Left ventricle myocardium superior (tissue), 1 donor: ENCODE measurements at regions not wholly inside any gene's neighbourhood (a gene's known extent, or its start where the extent isn't known, plus 50 kb on each side); places are given as distances from the start of the nearest gene placed in this dataset.

Experiments
- ATAC-seq: fragments of 200-7000 bp; cut with Tn5 transposase; one replicate; pipeline ENCODE4 v1.9.1; 2020; ENCODE audit warnings: mild to moderate bottlenecking, moderate library complexity
- DNase-seq: peaks from one replicate; pipeline ENCODE4 v3.0.0-alpha.2; 2020
- intact Hi-C: fragments of 100-400 bp; cut with micrococcal nuclease; formaldehyde crosslinking; loops from one replicate; pipeline ENCODE4 v1.11.0; 2022
- donor health status: DM: no; HTN: yes; CAD: no; lungs with severe emphysema.

DNA sequence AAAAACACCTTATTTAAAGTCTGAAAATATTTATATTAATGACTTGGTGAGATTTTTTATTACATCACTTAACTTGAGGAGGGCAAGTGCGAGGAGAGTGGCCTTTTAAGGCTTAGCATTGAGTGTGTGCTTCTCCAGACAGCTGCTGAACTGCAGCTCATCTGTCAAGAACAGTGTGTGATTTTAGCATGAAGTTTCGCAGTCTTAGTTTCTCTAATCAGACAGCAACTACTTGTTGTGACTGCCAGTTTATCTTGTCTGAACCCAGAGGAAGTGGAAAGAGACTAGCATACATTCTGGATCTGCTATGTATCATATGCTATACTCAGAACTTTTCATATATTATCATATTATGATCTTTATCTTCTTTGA lies 291.7 kb upstream of the ROPN1 start:
- ATAC-seq (peak; percentile 10), DNase-seq (no peak)
- intact Hi-C loops: loop anchor here (5.0 kb wide), 3 partner anchors 201 to 266 kb away; partner anchors contain the start of gene KALRN

DNA sequence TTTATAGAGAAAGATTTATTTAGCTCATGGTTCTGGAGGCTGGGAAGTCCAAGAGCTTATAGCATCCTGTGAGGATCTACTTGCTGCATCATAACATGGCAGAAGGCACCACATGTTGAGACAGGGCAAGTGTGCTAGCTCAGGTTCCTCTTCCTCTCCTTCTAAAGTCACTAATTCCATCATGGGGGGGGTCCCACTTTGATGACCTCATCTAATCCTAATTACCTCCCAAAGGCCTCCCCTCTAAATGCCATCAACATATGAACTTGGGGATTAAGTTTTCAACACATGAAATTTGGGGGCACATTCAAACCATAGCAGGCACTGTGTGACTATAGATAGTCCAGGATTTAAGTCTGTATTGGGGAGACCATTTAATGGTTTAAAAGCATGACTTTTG lies 297.1 kb upstream of the ROPN1 start:
- intact Hi-C loops: no loop called here
- no peak for DNase-seq
- ATAC-seq: no peak

DNA sequence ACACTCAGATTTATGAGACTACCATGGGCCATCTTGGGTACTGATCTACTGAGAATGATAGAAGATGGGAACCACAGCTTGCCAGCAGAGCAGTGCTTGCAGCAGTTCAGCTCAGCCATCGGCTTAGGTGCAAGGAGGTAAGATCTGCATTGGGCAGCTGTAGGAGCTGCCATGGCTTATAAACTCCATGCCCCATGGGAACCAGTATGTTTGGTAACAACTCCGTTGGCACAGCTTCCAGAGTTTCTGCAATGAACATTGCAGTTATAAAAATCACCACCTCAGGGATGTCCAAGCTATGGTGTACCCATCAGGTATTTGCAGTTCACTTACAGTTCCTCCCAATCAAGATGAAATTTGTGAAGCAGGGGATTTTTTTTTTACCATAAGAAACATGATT lies 299.1 kb upstream of the ROPN1 start:
- ATAC-seq: peak; percentile 65
- intact Hi-C loops: no loop called here

DNA sequence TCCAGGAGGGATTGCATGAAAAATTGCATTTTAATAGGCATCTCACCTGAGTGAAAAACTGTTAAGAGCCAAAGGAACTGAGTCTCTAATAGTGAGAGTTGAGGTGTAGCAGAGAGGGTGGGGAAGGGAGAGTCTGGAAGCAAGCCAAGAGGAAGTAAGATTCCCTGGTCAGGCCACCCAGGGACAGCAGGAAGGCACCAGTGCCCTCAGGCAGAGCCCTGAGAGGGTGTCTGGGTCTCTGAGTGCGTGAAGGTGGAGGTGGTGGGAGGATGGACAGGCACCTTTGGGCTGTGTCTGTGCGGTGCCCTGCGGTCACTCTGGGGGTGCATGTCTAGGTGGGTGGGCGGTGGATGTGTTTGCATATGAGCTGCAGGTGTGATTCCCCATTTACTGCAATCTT lies 300.4 kb upstream of the ROPN1 start:
- ATAC-seq: no peak
- no peak for DNase-seq
- intact Hi-C loops: no loop called here

More for the DNA sequence above, 299.1 kb upstream of the ROPN1 start:
- DNase-seq: no peak

DNA sequence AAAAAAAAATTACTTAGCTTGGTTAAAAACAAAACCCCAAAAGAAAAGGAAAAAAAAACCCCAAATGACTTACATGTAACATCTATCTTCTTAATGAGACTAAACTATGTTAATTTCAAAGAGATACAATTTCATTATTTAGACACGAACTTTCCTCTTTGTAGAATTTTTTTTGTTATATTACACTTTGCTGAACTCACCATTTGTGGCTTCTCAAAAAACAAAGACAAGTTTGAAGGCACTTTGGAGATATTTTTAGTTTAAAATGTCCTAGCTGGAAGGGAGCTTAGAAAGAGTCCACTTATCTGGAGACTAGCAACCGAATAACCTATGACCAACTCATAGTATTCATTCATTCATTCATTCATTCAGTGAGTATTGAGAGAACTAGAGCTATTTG lies 301.7 kb upstream of the ROPN1 start:
- ATAC-seq (no peak), DNase-seq (no peak)
- intact Hi-C loops: no loop called here

DNA sequence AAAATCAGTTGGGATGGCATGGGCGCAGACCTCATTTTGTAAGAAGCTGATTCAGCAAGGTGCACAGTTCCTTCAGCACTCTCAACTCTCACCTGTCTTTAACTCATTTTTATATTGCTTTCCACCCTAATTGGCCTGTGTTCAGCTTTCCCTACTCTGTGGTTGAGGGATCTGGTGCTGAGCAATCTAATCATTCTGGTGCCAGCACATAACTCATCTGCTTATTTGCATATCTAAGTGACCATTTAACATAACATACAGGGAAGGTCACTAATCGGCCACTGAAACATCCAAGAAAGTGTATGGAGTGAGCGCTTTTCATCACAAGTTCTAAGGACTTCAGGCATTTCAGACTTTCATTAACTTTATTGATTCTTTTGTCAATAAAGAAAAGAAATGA lies 303.4 kb upstream of the ROPN1 start:
- DNase-seq (no peak), ATAC-seq (no peak)
- intact Hi-C loops: no loop called here

DNA sequence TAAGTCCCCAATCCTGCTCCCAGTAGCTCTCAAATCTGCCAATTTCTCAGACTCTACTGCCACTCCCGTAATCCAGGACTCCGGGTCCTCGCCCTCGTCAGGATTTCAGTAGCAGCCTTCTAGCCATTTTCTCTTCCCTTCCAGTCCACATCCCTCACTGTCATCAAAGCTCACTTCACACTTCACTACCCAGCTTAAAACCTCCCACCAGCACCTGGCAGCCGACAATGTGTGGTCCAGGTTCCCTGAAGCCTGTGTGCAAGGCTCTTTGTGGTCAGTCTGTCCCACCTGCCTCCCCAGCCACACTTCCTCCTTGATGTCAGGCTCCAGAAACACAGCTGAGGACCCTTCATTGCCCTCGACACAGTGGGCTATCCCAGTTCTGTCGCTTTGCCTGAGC lies 304.5 kb upstream of the ROPN1 start:
- ATAC-seq (no peak), DNase-seq (no peak)
- intact Hi-C loops: no loop called here

DNA sequence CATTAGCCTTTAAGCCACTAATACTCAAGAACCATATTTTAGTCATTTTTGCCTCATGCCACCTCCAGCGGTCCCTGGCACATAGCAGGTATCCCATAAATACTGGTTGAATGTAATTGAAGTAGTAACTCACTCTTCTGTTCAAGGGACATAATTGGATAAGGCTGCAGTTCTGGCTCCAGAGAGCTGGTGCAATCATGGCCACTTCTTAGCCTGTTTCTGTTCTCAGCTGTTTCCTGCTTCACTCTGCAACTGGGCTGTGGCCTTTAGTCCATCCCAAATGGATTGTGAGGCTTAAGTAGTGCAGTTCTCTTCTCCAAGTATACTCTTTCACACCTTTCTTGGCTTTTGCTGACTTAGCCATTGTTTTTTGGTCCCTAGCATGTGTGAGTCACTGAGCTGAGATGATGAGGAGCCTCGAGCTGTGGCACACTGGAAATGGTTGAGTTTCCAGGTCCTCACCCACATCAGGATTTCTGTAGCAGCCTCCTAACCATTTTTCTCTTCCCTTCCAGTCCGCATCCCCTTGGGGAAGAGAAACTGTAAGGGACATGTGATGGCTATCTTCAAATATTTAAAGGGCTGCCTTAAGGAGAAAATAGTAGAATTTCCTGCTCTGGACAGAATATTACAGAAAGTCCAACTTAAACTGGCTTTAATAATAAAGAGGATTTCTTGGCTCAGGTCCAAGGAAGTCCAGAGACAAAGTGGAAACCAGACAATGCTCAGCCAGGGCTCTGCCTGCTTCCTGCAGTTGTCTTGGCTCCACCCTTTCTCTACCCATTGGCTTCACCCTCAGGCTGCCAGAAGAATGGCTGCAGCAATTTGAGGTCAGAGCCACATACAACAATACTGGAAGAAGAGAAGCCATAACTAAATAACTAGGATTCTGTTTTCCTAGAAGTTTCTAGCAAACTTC lies 305.4 kb upstream of the ROPN1 start:
- no peak for DNase-seq
- intact Hi-C loops: no loop called here
- peak; percentile 42 for ATAC-seq

DNA sequence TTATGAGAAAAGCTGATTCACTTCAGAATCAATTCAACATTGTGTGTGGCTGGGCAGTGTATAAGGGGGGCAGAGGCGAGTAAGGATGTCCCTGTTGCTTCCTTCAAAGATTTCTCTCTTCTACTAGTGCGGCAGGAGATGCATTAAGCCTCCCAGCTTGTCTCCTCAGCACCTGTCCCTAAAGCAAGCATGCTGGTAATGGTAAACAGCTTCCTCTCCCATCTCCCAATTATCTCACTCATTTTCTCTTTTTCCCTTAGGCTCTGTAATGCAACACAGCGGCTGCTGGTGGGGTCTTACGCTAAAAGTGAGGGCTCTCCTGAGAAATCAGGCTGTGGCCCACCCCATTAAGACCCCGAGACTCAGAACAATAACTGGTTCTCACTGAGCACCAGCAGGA lies 306.4 kb upstream of the ROPN1 start:
- no peak for DNase-seq
- ATAC-seq: no peak
- intact Hi-C loops: no loop called here

DNA sequence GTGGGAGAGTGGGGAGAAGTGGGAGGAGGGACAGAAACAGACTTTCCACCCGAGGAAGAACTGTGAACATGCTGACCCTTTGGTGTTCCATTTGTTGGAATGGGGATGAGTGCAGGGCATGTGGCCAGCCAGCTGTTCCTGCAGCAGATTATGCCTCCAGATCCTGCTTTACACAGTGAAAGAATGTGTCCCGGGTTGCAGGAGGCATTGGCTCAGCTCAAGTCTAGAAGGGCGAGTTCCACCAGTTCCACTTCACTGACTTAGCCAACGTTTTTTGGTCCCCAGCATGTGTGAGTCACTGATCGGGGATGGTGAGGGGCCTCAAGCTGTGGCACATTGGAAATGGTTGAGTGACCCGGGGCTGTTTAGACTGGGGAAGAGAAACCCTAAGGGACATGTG lies 307.0 kb upstream of the ROPN1 start:
- intact Hi-C loops: no loop called here
- DNase-seq (peak; percentile 47), ATAC-seq (peak; percentile 49)

DNA sequence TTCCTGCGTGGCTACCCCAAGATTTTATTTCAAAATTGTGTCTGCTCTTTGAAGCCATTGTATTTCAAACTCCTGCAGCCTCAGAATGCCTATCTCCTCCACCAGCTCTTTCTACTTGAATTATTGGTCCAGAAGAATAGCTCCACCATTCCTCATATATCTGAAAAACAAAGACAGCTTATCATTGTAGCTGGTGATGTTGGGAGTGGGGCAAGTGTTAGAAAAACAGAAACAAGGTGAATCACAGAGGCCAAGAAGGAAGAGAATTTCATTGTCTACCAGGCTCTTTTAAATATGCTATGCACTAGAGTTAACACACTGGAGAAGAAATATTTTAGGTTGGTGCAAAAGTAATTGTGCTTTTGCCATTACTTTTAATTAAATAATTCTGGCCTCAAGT lies 307.9 kb upstream of the ROPN1 start:
- DNase-seq (no peak), ATAC-seq (no peak)
- intact Hi-C loops: no loop called here

DNA sequence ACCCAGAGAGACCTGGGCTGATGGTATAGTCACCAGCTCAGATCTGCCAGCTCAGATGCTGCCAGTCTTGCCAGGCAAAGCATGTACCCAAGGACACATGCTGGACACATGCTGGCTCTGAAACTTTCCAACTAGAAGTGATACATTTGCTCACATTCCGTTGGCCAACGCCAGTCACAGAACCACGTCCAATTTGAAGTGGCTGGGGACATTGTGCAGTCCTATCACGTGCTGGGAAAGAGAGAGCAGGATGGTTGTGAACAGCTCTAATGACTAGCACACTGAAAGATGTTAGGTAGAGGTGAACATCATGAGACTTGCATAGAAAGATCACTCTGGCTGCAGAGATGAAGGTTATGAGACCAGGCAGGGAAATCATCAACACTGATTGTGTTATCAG lies 308.5 kb upstream of the ROPN1 start:
- DNase-seq (no peak), ATAC-seq (peak; percentile 68)
- intact Hi-C loops: no loop called here

DNA sequence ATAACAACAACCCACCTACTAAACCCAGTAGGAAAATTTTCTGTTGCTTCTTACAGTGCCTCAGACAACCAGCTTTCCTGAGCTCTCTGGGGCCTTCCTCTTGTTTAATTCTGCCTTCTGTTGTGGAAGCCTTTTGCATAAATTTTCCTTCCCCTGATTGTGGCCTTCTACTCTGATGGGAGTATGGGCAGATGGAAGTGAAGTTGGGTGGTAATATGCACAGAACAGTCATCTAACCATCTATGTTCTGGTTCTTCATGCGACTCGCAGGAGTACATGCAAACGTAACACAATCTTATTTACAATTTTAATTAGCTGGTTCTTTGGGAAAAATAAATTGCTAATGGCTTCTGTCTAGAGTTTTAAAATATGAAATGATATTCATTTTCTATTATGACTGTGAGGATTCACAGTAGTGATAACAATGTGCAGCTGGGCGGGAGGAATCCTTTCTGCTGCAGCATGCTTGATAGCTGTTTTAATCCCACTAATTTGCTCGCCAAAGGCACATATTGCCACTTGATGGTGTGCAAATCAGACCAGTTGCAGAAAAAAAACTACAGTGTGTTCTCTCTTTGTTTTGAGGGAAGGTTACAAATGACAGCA lies 311.5 kb upstream of the ROPN1 start:
- no peak for ATAC-seq
- DNase-seq: no peak
- intact Hi-C loops: no loop called here

DNA sequence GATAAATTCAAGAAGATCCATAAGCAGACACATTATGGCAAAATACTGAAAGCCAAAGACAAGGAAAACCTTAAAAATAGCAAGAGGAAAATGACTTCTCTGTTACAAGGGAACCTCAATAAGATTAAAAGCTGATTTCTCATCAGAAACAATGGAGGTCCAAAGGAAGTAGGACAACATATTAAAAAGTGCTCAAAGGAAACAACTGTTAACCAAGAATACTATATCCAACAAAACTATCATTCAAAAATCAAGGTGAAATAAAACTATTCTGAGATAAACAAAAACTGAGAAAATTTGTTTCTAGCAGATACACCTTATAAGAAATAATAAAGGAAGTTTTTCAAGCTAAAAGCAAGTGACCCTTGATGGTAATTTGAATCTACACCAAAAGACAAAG lies 314.7 kb upstream of the ROPN1 start:
- no peak for ATAC-seq
- intact Hi-C loops: no loop called here

DNA sequence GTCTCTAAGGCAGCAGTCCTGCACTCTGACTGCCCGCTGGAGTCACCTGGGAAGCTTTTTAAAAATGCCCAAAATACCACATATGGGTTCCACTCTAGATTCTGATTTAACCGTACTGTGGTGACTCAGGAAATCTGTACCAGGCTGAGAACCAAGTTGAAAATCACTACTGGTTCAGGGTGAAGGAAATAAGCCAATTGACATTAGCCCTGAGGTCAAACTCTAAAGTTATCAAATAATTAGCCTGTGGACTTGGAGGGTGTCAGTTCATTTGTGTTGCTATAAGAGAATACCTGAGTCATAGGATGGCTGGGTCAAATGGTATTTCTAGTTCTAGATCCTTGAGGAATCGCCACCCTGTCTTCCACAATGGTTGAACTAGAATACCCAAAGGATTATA lies 321.7 kb upstream of the ROPN1 start:
- intact Hi-C loops: no loop called here

More for the DNA sequence above, 314.7 kb upstream of the ROPN1 start:
- DNase-seq: no peak

DNA sequence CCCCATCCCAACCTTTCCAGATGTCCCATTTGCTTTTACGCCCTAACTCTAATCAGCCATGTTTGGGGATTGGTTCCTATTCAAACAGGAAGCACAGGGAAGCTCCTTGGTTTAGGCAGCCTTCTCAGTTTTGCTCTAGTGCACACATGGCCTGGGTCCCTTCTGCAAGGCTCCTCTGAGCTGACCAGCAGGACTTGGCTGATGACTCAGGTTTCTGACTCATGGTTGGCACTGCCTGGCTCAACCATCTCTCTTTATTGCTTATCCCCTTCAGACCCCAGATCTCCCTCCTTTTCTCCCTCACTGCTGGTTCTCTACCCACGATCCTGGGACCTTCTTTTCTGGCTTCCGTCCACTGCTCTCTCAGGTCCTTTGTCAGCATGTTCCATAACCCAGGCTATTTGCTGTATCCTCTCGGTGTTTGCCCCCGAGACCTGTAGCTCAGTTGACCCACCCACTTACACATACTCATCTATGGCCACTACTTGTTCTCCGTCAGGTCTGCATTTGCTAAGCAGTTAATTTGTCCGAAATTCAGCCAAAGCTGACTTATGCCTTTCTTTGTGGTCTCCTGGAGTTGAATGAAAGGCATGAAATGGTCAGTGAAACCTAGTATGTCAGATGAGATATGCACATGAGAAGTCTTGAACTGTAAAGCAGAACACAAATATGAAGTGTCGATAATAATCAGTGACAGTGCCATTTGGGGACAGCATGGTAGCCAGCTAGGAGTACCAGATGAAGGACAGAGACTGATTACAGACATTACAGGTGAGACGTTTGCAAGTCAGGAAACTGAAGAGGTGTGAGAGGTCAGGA lies 323.5 kb upstream of the ROPN1 start:
- ATAC-seq (no peak), DNase-seq (no peak)
- intact Hi-C loops: no loop called here

More for the DNA sequence above, 321.7 kb upstream of the ROPN1 start:
- ATAC-seq (no peak), DNase-seq (no peak)

DNA sequence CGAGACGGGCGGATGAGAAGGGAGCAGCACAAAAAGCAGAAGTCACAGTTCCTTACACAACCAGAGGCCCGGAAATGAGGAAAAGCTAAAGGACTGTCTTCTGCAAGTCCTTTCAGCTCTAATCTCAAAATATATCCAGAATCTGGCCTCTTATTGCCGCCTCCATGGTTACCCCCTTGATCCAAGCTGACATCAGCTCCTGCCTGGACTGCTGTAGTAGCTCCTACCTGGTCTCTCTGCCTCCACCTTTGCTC lies 324.0 kb upstream of the ROPN1 start:
- intact Hi-C loops: no loop called here
- no peak for DNase-seq
- no peak for ATAC-seq

DNA sequence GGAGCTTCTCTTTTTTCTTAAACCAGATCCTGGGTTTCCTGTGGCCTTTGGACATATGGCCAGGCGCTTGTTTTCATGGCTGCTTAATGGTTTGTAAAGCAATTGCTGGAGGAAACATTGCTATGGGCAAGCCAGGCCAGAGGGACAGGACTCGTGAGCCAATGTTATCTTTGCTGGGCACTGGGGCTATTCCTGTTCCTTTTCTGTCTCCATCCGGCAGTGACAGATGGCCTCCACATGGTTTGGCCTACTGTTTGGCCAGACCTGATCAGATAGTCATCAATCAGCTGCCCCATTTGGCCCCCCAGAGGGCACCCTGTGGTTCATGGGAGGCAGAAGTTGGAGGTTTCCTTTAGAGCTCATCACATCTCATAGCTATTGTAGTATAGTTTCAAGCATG lies 326.1 kb upstream of the ROPN1 start:
- DNase-seq: no peak
- no peak for ATAC-seq
- intact Hi-C loops: no loop called here

DNA sequence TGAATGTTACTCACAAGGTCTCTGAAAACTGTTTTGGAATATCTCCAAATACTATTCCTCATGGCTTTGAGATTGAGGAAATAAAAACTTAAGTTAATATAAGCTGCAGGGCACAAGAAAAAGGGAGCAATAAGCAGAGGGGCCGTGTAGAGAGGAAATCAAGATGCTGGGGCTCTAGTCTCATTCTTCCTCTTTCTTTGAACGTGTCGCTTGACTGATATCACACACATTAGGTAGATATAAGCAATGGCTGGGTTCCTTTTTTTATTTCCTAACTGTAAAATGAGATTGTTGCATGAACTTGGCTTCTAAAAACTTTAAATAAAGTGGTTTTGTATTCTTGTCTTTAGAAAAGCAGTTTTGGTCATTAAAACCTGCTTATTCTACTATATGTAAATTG lies 326.7 kb upstream of the ROPN1 start:
- ATAC-seq (no peak), DNase-seq (no peak)
- intact Hi-C loops: no loop called here

DNA sequence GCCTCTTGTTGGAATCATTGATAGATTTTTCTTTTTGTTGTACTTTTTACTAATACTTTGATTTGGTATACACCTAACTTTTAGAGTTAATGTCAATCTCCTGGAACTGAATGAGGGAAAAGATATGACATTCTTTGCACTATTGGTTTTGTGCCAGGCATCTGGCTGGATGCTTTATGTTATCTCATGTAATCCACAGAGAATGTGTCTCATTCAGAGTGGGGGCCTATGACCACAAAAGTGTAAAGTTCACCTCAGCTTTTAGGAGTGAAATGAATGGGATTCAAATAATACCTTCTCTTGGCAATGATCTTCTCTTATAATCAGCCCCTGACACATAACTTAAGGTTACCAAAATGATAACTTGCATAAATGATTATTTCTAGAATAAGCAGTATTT lies 329.1 kb upstream of the ROPN1 start:
- intact Hi-C loops: no loop called here
- no peak for ATAC-seq

More for the DNA sequence above, 329.1 kb upstream of the ROPN1 start:
- no peak for DNase-seq
